PC-9 (cell line): ENCODE measurements at regions not wholly inside any gene's neighbourhood (a gene's known extent, or its start where the extent isn't known, plus 50 kb on each side); places are given as distances from the start of the nearest gene placed in this dataset.

Experiments used
- BruUV-seq: library from RNA; stranded (reverse); fragments of 400-500 nt; replicated peaks from 2 replicates; lab custom pipeline; 2021; lab: Mats Ljungman, UMichigan
- CTCF ChIA-PET: fragments of 300-600 bp; sonication (Branson Sonifier 250); formaldehyde crosslinking; loops from one replicate; lab custom pipeline; 2022; ENCODE audit warnings: antibody characterized with exemption; lab: Charles Lee
- POLR2A ChIA-PET: fragments of 300-600 bp; sonication (Branson Sonifier 250); formaldehyde crosslinking; loops from one replicate; lab custom pipeline; 2022; ENCODE audit warnings: antibody characterized with exemption; ENCODE audit not compliant: unreplicated experiment; lab: Charles Lee
- DNase-seq, 2 experiments: peaks; one replicate each; pipeline versions ENCODE4 v3.0.0 to v3.0.0-alpha.2; 2015 to 2022; ENCODE audit warnings: mixed read lengths in 1 of 2
- H2AFZ ChIP-seq: fragments of 200-600 bp; sonication (generic); 2 replicates; pipeline ENCODE4 v1.8.1; 2017; ENCODE audit warnings: antibody characterized with exemption
- H3F3A ChIP-seq: fragments of 200-600 bp; sonication (generic); 2 replicates; pipeline ENCODE4 v1.8.1; 2017; ENCODE audit warnings: antibody characterized with exemption, mild to moderate bottlenecking, low read depth; ENCODE audit not compliant: insufficient read depth
- H3K27ac ChIP-seq: fragments of 200-600 bp; sonication (generic); 2 replicates; pipeline ENCODE4 v1.6.1; 2016; ENCODE audit warnings: mixed run types
- H3K27me3 ChIP-seq: fragments of 200-600 bp; sonication (generic); 2 replicates; pipeline ENCODE4 v1.6.1; 2016; ENCODE audit warnings: low read depth, mixed run types; ENCODE audit not compliant: insufficient read depth
- H3K36me3 ChIP-seq: fragments of 200-600 bp; sonication (generic); 2 replicates; pipeline ENCODE4 v1.6.1; 2016; ENCODE audit warnings: low read depth, mixed run types
- H3K4me1 ChIP-seq: fragments of 200-600 bp; sonication (generic); replicated peaks from 2 replicates; pipeline ENCODE4 v1.6.1; 2016; ENCODE audit warnings: mixed run types; ENCODE audit not compliant: insufficient read depth
- H3K4me2 ChIP-seq: fragments of 200-600 bp; sonication (generic); 2 replicates; pipeline ENCODE4 v1.6.1; 2017; ENCODE audit warnings: mixed run types
- H3K4me3 ChIP-seq: fragments of 200-600 bp; sonication (generic); 2 replicates; pipeline ENCODE4 v1.6.1; 2016; ENCODE audit warnings: mixed run types
- H3K79me2 ChIP-seq: fragments of 200-600 bp; sonication (generic); 2 replicates; pipeline ENCODE4 v1.6.1; 2017; ENCODE audit warnings: low read depth, mixed run types
- H3K9me2 ChIP-seq: fragments of 200-600 bp; sonication (generic); 2 replicates; pipeline ENCODE4 v1.8.1; 2017; ENCODE audit warnings: mild to moderate bottlenecking; ENCODE audit not compliant: insufficient read depth
- H3K9me3 ChIP-seq: fragments of 200-600 bp; sonication (generic); 2 replicates; pipeline ENCODE4 v1.8.1; 2016; ENCODE audit warnings: low read depth; ENCODE audit not compliant: insufficient read depth
- H4K20me1 ChIP-seq: fragments of 200-600 bp; sonication (generic); 2 replicates; pipeline ENCODE4 v1.8.1; 2017; ENCODE audit not compliant: insufficient read depth
- CTCF ChIP-seq: fragments of 200-600 bp; sonication (generic); conservative IDR thresholded peaks from 2 replicates; pipeline ENCODE4 v1.6.1; 2017; ENCODE audit warnings: mixed run types, antibody characterized with exemption, mild to moderate bottlenecking, moderate library complexity
- EZH2 ChIP-seq: fragments of 200-600 bp; sonication (generic); IDR thresholded peaks from 2 replicates; pipeline ENCODE4 v1.8.0; 2017; ENCODE audit warnings: antibody characterized with exemption, low read depth
- intact Hi-C: fragments of 100-400 bp; cut with micrococcal nuclease; formaldehyde crosslinking; loops from one replicate; pipeline ENCODE4 v1.10.0; 2022; ENCODE audit not compliant: unreplicated experiment

- no peaks in the 10 kb centered on the region for H3K36me3 ChIP-seq
- peaks cover 5% of the 10 kb centered on the region; the same call in 1 of the 2 replicates for H3K9me3 ChIP-seq
- peak overlapping the region; percentile 78 for H3K27ac ChIP-seq
- H2AFZ ChIP-seq: no peak overlapping the region
- no peaks in the 10 kb centered on the region for H3F3A ChIP-seq
- H3K9me2 ChIP-seq: no peaks in the 10 kb centered on the region
- BruUV-seq: no TSS peak
- no peak for TF ChIP-seq EZH2
- DNase-seq: no peak
- no peak overlapping the region for H3K4me3 ChIP-seq
- no peaks in the 10 kb centered on the region for H3K27me3 ChIP-seq
- ChIA-PET CTCF (no interaction called here), POLR2A (no interaction called here)
- no peaks in the 10 kb centered on the region for H3K79me2 ChIP-seq
- H3K4me1 ChIP-seq: peaks cover 19% of the 10 kb centered on the region
- intact Hi-C loops: loop anchor here (5.0 kb wide), 1 partner anchor 226 kb away; no protein-coding TSS in a partner anchor
- no peaks in the 10 kb centered on the region for H4K20me1 ChIP-seq
- no peak overlapping the region for H3K4me2 ChIP-seq
Observed at GRCh38 chr4:147371661-147372060, 109.2 kb upstream of the EDNRA start.

- H3K4me2 ChIP-seq: peak overlapping the region; percentile 57
- no peaks in the 10 kb centered on the region for H3K27me3 ChIP-seq
- TF ChIP-seq CTCF (no peak; the same call in 1 of the 2 replicates), EZH2 (no peak)
- no peaks in the 10 kb centered on the region for H3K9me2 ChIP-seq
- ChIA-PET POLR2A (no interaction called here), CTCF (interaction anchor here (0.7 kb wide), 2 partner anchors 218 to 250 kb away, joined by 3 read pairs; no protein-coding TSS in a partner anchor)
- H2AFZ ChIP-seq: peak overlapping the region; percentile 45; the same call in 1 of the 2 replicates
- H3K79me2 ChIP-seq: no peaks in the 10 kb centered on the region
- no peaks in the 10 kb centered on the region for H4K20me1 ChIP-seq
- peak overlapping the region; percentile 17; the same call in 1 of the 2 replicates for H3K4me3 ChIP-seq
- intact Hi-C loops: no loop called here
- no peaks in the 10 kb centered on the region for H3K36me3 ChIP-seq
- peak in 1 of 2 experiments; percentile 35 for DNase-seq
- no peaks in the 10 kb centered on the region for H3F3A ChIP-seq
- H3K4me1 ChIP-seq: peaks cover 12% of the 10 kb centered on the region; the same call in 1 of the 2 replicates
- no peaks in the 10 kb centered on the region for H3K9me3 ChIP-seq
- no TSS peak for BruUV-seq
- peak overlapping the region; percentile 61 for H3K27ac ChIP-seq
Observed at GRCh38 chr4:147378780-147379179, 102.1 kb upstream of the EDNRA start.

GRCh38 chr4:147381749-147382148 lies 99.1 kb upstream of the EDNRA start:
- no TSS peak for BruUV-seq
- Histone ChIP-seq H2AFZ (no peak overlapping the region), H3K27me3 (no peaks in the 10 kb centered on the region)

More at GRCh38 chr4:147381749-147382148, 99.1 kb upstream of the EDNRA start:
- Histone ChIP-seq H3K4me3 (no peak overlapping the region), H4K20me1 (no peaks in the 10 kb centered on the region), H3K79me2 (no peaks in the 10 kb centered on the region), H3F3A (no peaks in the 10 kb centered on the region), H3K27ac (no peak overlapping the region), H3K36me3 (no peaks in the 10 kb centered on the region), H3K9me2 (no peaks in the 10 kb centered on the region), H3K4me2 (no peak overlapping the region), H3K9me3 (no peaks in the 10 kb centered on the region), H3K4me1 (peaks cover 12% of the 10 kb centered on the region; the same call in 1 of the 2 replicates)
- CTCF ChIA-PET: no interaction called here
- no peak for DNase-seq
- intact Hi-C loops: no loop called here
- no peak for TF ChIP-seq EZH2
- no peak for TF ChIP-seq CTCF
- POLR2A ChIA-PET: no interaction called here
